ENCODE measurements at regions not wholly inside any gene's neighbourhood (a gene's known extent, or its start where the extent isn't known, plus 50 kb on each side); places are given as distances from the start of the nearest gene placed in this dataset.

- Histone ChIP-seq H3K36me3 (ENCODE audit: control insufficient read depth, insufficient read depth, low read length) (no peaks in the 10 kb centered on the region), H3K9ac (ENCODE audit: low read depth, low read length) (no peak overlapping the region), H2BK20ac (ENCODE audit: low read depth, low read length) (no peak overlapping the region), H3K9me3 (ENCODE audit: control insufficient read depth, insufficient read depth, low read length) (peaks cover 8% of the 10 kb centered on the region; the same call in 1 of the 2 replicates), H3K27me3 (ENCODE audit: control insufficient read depth, insufficient read depth, low read length) (no peaks in the 10 kb centered on the region), H2BK15ac (ENCODE audit: low read depth, low read length) (no peak overlapping the region), H4K8ac (ENCODE audit: low read depth in 2 of 2, low read length in 2 of 2) (no peak overlapping the region), H3K79me1 (ENCODE audit: low read depth in 1 of 2, low read length in 2 of 2) (no peaks in the 10 kb centered on the region), H3K9me1 (ENCODE audit: insufficient read depth, low read length) (no peaks in the 10 kb centered on the region), H3K23ac (ENCODE audit: low read depth, low read length) (no peak overlapping the region), H2AK5ac (ENCODE audit: low read depth, low read length) (no peak overlapping the region), H3K4me1 (ENCODE audit: control insufficient read depth, insufficient read depth, low read length) (no peaks in the 10 kb centered on the region), H2BK5ac (ENCODE audit: low read depth, low read length, poor library complexity, severe bottlenecking) (no peak overlapping the region), H3K4me3 (ENCODE audit: insufficient read depth, low read depth, low read length) (no peak overlapping the region), H4K20me1 (ENCODE audit: insufficient read depth, low read length) (no peaks in the 10 kb centered on the region), H3K18ac (ENCODE audit: low read depth, low read length) (no peak overlapping the region), H4K91ac (ENCODE audit: insufficient read depth, low read depth, low read length) (no peak overlapping the region), H3K4me2 (ENCODE audit: low read depth, low read length) (no peak overlapping the region), H2AFZ (replicated peaks; ENCODE audit: low read length, poor library complexity) (no peak overlapping the region), H3K4ac (ENCODE audit: low read depth, low read length) (no peak overlapping the region), H2BK120ac (ENCODE audit: low read depth, low read length) (no peak overlapping the region), H3K14ac (replicated peaks; ENCODE audit: low read depth, low read length) (no peak overlapping the region), H2AK9ac (replicated peaks; ENCODE audit: low read depth, low read length, poor library complexity) (no peak overlapping the region), H4K5ac (ENCODE audit: low read depth, low read length) (no peak overlapping the region), H3K56ac (ENCODE audit: extremely low read depth, insufficient read depth, low read length) (no peak overlapping the region), H3K27ac (ENCODE audit: insufficient read depth, low read length) (no peak overlapping the region)
- ChIA-PET CTCF (no interaction called here), POLR2A (ENCODE audit: unreplicated experiment) (no interaction called here)
- intact Hi-C loops (cut with micrococcal nuclease) (no loop called here), dilution Hi-C loops (cut with HindIII; ENCODE audit: low sequenced_read_pairs, unreplicated experiment) (no loop called here), in situ Hi-C loops (cut with MboI; ENCODE audit: low sequenced_read_pairs) (no loop called here)
- no peak for ATAC-seq (ENCODE audit: low read depth)
- no peak for DNase-seq
- BruUV-seq (replicated peaks) = no TSS peak
- TF ChIP-seq MAZ (IDR thresholded peaks at IDR 0.05; ENCODE audit: borderline replicate concordance, low read depth, low read length) (no peak), NFE2L2 (IDR thresholded peaks at IDR 0.05; ENCODE audit: low read depth, low read length) (no peak), RAD21 (IDR thresholded peaks at IDR 0.05; ENCODE audit: low read length) (no peak), FOS (IDR thresholded peaks at IDR 0.05; ENCODE audit: low read depth, low read length) (no peak)
Measured at GRCh38 chr5:155684417-155684816, 642.5 kb upstream of the SGCD start.
